HUES48 (cell line): ENCODE measurements at regions not wholly inside any gene's neighbourhood (a gene's known extent, or its start where the extent isn't known, plus 50 kb on each side); places are given as distances from the start of the nearest gene placed in this dataset.

Experiments
- H3K27ac ChIP-seq: one replicate; pipeline ENCODE4 v1.7.0; 2013; ENCODE audit warnings: low read depth, low read length, inconsistent platforms
- H3K27me3 ChIP-seq: 2 replicates; pipeline ENCODE4 v1.6.1; 2013; ENCODE audit warnings: mild to moderate bottlenecking, low read length; ENCODE audit not compliant: control insufficient read depth, insufficient read depth
- H3K36me3 ChIP-seq: 2 replicates; pipeline ENCODE4 v1.6.1; 2013; ENCODE audit warnings: low read length; ENCODE audit not compliant: control insufficient read depth, insufficient read depth
- H3K4me1 ChIP-seq: 2 replicates; pipeline ENCODE4 v1.6.1; 2013; ENCODE audit warnings: mild to moderate bottlenecking, low read length; ENCODE audit not compliant: control insufficient read depth, insufficient read depth
- H3K4me3 ChIP-seq: 2 replicates; pipeline ENCODE4 v1.5.1; 2013; ENCODE audit warnings: mild to moderate bottlenecking, low read depth, low read length
- H3K9ac ChIP-seq: 2 replicates; pipeline ENCODE4 v1.6.1; 2013; ENCODE audit warnings: mild to moderate bottlenecking, low read depth, low read length, moderate library complexity
- H3K9me3 ChIP-seq: 2 replicates; pipeline ENCODE4 v1.6.1; 2013; ENCODE audit warnings: low read length; ENCODE audit not compliant: control insufficient read depth, insufficient read depth

DNA sequence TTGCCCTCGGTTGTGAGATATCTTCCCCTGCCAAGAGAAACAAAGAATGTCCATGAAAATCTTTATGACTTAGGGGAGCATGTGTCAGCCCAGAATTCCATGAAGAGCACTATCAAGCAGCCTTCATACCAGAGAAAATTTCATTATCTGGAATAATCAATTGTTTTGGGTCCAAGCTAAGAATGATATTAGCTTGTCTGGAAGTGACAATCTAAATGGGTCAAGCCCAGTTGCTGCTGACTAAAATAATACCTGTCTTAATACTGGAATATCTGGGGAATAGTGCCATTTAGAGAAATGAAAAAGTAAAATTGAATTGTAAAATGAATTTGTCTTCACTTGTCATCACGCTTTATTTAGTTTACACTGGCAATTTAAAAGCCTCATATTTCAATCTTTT lies 407.4 kb downstream of the PLA2G4A start:
- Histone ChIP-seq H3K4me3 (no peak overlapping the region), H3K36me3 (no peaks in the 10 kb centered on the region), H3K9me3 (no peaks in the 10 kb centered on the region), H3K9ac (no peak overlapping the region), H3K27ac (no peak overlapping the region), H3K27me3 (no peaks in the 10 kb centered on the region), H3K4me1 (peaks cover 7% of the 10 kb centered on the region; the same call in 1 of the 2 replicates)

DNA sequence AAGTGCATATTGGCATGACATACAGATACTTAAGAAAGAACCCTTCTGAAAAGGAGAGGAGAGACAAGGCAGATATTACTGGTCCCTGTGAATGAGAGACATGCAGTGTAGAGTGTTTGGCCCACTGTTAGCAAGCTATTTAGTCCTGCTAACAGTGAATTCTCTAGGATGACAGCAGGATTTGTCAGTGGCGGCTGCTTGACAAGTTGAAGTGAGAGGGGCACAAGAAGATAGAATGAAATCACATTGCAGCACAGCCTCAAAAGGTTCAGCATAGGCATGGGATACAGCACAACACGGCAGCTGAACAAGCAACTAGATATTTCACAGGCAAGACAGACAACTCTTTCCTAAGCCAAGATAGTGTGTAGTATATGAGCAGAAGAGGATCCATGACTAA lies 407.9 kb downstream of the PLA2G4A start:
- Histone ChIP-seq H3K4me1 (peaks cover 7% of the 10 kb centered on the region; the same call in 1 of the 2 replicates), H3K9ac (no peak overlapping the region), H3K27me3 (no peaks in the 10 kb centered on the region), H3K27ac (no peak overlapping the region), H3K36me3 (no peaks in the 10 kb centered on the region), H3K9me3 (no peaks in the 10 kb centered on the region), H3K4me3 (no peak overlapping the region)

DNA sequence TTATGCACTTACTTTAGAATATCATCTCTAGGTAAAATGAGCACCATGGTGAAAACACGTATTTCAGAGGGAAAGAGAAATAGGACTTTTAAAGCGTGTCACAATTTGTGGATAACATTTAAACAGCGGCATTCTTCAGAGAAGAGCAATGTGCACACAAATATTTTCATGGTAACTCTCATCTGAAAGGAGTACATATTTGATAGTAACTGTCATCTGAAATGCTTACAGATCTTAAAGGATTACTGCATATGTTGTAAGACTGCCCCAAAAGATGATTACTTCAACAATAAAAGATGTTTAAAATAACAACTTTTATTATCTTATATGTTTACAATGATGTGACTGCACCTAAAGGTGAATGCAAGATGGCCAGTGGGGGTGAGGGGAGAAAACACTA lies 408.8 kb downstream of the PLA2G4A start:
- Histone ChIP-seq H3K4me1 (peaks cover 7% of the 10 kb centered on the region; the same call in 1 of the 2 replicates), H3K36me3 (no peaks in the 10 kb centered on the region), H3K27ac (no peak overlapping the region), H3K27me3 (no peaks in the 10 kb centered on the region), H3K9me3 (no peaks in the 10 kb centered on the region), H3K4me3 (no peak overlapping the region), H3K9ac (no peak overlapping the region)

DNA sequence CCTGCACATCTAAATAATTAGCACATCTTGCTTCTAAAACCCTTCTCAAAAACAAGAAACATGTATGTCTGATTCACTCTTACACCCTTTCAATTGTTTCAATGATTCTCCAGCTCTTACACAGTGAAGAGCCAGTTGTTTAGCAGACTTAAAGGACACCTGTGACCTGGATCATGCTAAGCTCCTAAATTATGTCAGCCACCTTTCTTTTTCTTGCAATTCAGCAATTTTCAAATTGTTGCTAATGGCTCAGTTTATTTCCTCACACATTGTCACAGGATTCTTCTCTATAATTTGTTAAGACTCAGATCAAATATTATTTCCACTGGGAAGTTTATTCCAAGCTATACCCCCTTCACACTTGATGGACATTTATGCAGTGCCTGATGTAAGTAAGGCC lies 413.2 kb downstream of the PLA2G4A start:
- Histone ChIP-seq H3K27me3 (no peaks in the 10 kb centered on the region), H3K4me1 (peaks cover 7% of the 10 kb centered on the region), H3K9me3 (no peaks in the 10 kb centered on the region), H3K36me3 (no peaks in the 10 kb centered on the region), H3K9ac (no peak overlapping the region), H3K27ac (no peak overlapping the region), H3K4me3 (no peak overlapping the region)

DNA sequence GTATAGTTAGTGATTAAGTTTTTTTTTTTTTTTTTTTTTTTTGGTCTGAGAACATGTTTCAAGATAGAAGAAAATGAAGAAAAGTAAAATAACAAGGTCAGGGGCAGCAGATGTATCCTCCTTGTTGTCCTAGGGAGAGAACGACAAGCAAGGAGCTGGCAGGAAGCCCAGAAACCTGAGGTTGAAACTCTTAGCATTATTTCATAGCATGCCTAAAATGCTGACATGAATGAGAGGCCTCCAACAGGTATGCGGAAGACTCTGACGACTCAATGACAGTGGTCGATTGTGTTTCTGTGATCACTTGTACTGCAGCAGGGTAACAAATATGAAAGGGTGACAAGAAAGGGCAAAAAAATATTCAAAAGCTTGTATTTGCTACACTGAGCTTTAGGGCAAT lies 415.9 kb downstream of the PLA2G4A start:
- Histone ChIP-seq H3K4me1 (peaks cover 7% of the 10 kb centered on the region), H3K27ac (no peak overlapping the region), H3K36me3 (no peaks in the 10 kb centered on the region), H3K9ac (no peak overlapping the region), H3K4me3 (no peak overlapping the region), H3K27me3 (no peaks in the 10 kb centered on the region), H3K9me3 (no peaks in the 10 kb centered on the region)

DNA sequence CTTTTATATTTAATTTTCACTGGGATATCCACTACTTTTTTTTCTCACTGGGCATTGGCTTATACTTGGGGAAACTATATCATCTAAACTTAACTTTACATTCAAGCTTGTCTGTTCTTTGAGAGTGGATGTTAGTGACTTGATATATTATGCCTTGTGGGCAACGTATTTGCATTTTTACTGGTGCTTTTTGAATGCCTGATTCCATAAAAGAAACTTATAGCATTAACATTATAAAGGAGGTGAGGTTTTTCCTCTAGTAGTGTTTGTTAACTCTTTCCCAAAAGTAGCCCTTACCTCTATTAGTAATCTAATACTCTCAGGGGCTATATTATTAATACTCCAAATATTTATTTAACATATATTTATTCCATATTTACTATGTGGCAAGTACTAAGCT lies 416.5 kb downstream of the PLA2G4A start:
- Histone ChIP-seq H3K27ac (no peak overlapping the region), H3K36me3 (no peaks in the 10 kb centered on the region), H3K4me3 (no peak overlapping the region), H3K9me3 (no peaks in the 10 kb centered on the region), H3K4me1 (peaks cover 7% of the 10 kb centered on the region), H3K27me3 (no peaks in the 10 kb centered on the region), H3K9ac (no peak overlapping the region)

DNA sequence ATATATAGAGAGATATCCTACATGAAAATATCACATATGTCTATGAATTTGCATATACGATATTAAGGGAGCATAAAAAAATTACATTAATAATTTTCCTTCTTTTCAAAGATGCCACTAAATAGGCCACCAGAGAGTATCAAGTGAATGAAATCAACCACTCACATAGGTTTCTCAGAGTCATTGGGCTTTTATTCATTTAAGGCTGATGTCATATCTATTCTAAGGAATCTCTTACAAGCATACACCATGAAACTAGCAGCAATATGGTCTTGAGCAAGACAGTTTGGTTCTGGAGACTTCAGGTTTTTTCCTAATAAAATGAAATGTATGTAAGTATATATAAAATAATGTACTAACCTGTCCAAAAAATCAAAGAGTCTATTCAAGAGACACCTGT lies 420.4 kb downstream of the PLA2G4A start:
- peaks cover 7% of the 10 kb centered on the region for H3K4me1 ChIP-seq
- H3K27me3 ChIP-seq: no peaks in the 10 kb centered on the region
- no peak overlapping the region for H3K4me3 ChIP-seq
- H3K36me3 ChIP-seq: no peaks in the 10 kb centered on the region
- H3K9ac ChIP-seq: no peak overlapping the region
- no peak overlapping the region for H3K27ac ChIP-seq
- H3K9me3 ChIP-seq: no peaks in the 10 kb centered on the region

DNA sequence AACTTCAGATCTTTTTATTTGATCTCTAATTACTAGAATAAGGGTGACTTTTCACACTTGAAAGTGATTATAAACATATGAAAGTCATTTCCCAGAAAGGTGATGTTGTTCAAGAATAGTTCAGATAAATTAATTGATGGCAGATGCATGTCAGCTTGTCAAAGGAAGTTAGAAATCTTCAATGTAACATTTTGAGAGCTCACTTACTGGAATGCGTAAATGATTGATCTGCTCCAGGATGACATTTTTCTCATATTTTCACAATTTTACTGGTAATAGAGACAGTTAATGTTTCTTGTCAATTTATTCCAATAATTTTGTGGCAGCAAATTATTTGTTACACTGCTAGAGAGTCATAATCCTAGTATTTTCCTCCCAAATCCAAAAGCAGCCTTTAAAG lies 424.2 kb downstream of the PLA2G4A start:
- no peak overlapping the region for H3K27ac ChIP-seq
- no peak overlapping the region for H3K4me3 ChIP-seq
- no peaks in the 10 kb centered on the region for H3K9me3 ChIP-seq
- H3K9ac ChIP-seq: no peak overlapping the region
- H3K36me3 ChIP-seq: no peaks in the 10 kb centered on the region
- no peaks in the 10 kb centered on the region for H3K27me3 ChIP-seq
- H3K4me1 ChIP-seq: no peaks in the 10 kb centered on the region

DNA sequence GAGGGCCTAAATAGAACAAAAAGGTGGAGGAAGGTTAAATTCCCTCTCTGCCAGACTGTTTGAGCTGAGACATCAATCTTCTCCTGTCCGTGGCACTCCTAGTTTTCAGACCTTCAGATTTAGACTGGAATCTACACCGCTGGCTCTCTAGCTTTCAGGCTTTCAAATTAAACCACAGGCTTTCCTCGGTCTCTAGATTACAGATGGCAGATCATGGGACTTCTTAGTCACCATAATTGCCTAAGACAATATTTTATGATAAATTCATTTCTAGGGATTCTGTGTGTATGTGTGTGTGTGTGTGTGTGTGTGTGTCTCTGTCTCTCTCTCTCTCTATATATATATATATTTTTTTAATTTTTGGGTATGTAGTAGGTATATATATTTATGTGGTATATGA lies 428.7 kb downstream of the PLA2G4A start:
- Histone ChIP-seq H3K9me3 (no peaks in the 10 kb centered on the region), H3K27me3 (no peaks in the 10 kb centered on the region), H3K27ac (no peak overlapping the region), H3K36me3 (no peaks in the 10 kb centered on the region), H3K9ac (no peak overlapping the region), H3K4me1 (no peaks in the 10 kb centered on the region), H3K4me3 (no peak overlapping the region)

DNA sequence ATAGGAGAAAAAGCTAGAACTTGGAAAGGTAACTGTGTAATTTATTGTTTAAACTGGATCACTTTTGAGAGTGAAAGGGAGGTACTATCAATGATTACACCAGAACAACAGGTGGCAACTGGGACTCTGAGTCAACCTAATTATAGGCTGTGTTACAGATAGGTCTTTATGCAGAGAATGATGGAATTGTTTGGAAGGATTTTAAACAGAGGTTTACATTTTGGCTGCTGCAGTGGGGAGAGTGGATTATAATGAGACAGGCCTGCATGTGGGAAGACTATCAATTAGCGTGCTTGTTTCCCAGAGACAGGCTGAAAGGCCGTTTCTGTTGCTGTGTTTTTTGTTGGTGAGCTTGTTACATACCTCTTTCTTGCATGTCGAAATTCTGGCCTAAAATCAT lies 432.9 kb downstream of the PLA2G4A start:
- H3K27ac ChIP-seq: no peak overlapping the region
- H3K36me3 ChIP-seq: no peaks in the 10 kb centered on the region
- no peaks in the 10 kb centered on the region for H3K4me1 ChIP-seq
- H3K27me3 ChIP-seq: no peaks in the 10 kb centered on the region
- H3K9ac ChIP-seq: no peak overlapping the region
- no peak overlapping the region for H3K4me3 ChIP-seq
- H3K9me3 ChIP-seq: no peaks in the 10 kb centered on the region

DNA sequence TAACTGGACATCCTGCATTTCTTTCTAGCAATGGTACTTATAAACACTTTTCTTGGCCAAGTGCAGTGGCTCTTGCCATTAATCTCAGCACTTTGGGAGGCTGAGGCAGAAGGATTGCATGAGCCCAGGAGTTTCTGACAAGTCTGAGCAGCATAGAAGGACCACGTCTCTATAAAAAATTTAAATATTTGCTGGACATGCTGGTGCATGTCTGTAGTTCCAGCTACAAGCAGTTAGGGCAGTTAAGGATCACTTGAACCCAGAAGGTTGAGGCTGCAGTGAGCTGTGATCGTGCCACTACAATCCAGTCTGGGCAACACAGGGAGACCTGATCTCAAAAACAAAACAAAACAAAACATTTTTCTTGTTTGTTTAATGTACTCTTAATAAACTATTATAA lies 434.0 kb downstream of the PLA2G4A start:
- no peak overlapping the region for H3K9ac ChIP-seq
- H3K36me3 ChIP-seq: no peaks in the 10 kb centered on the region
- no peak overlapping the region for H3K4me3 ChIP-seq
- H3K27me3 ChIP-seq: no peaks in the 10 kb centered on the region
- no peaks in the 10 kb centered on the region for H3K4me1 ChIP-seq
- H3K9me3 ChIP-seq: no peaks in the 10 kb centered on the region
- H3K27ac ChIP-seq: no peak overlapping the region

DNA sequence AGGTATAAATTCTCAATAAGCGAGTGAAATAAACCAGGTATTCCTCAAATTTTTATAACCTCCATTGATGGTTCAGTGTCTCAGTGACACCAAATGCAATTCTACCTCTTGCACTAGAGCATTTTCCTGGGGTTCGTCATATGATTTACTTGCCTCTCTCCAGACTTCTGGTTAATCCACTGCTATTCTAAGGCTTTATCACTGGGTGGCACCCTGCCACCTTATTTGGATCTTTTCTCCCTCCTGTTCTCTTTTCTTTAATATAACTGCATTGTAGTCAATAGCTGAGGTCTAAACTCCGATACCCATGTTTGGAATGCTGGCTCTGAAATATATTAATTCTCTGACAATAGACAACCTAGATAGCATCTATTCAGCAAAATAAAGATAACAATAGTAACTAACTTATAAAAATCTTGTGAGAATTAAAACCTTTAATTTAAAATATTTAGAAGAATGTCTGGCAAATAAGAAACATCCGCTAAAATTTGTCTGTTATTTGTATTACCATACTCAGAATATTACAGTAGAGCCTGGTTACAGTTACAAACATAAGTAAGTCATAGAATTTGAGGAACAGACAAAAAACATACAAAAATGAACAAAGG lies 436.4 kb downstream of the PLA2G4A start:
- Histone ChIP-seq H3K4me1 (no peaks in the 10 kb centered on the region), H3K9me3 (no peaks in the 10 kb centered on the region), H3K9ac (no peak overlapping the region), H3K4me3 (no peak overlapping the region), H3K27ac (no peak overlapping the region), H3K27me3 (no peaks in the 10 kb centered on the region), H3K36me3 (no peaks in the 10 kb centered on the region)
